T-cell (primary cell): ENCODE measurements at regions not wholly inside any gene's neighbourhood (a gene's known extent, or its start where the extent isn't known, plus 50 kb on each side); places are given as distances from the start of the nearest gene placed in this dataset.

Experiments
- ATAC-seq, 4 experiments: fragments of 200-7000 bp in 3 of 4; fragments of 150-1000 bp in 1 of 4; cut with Tn5 transposase; replicated peaks in 1 of 4; 1 replicate in 3 of 4; 2 replicates in 1 of 4; pipeline ENCODE4 v1.10.0; 2021; ENCODE audit warnings: moderate library complexity in 3 of 4, mild to moderate bottlenecking in 2 of 4, moderate number of reproducible peaks in 1 of 4
- CTCF ChIA-PET, 2 donors: fragments of 300-600 bp; sonication (Branson Sonifier 250); formaldehyde crosslinking; loops; one replicate each; lab custom pipeline; 2022; ENCODE audit warnings: antibody characterized with exemption in 2 of 2; lab: Charles Lee
- POLR2A ChIA-PET, 2 donors: fragments of 300-600 bp; sonication (Branson Sonifier 250); formaldehyde crosslinking; loops; one replicate each; lab custom pipeline; 2022; ENCODE audit warnings: antibody characterized with exemption in 2 of 2; lab: Charles Lee
- DNase-seq, 35 experiments: peaks; one replicate each; pipeline versions ENCODE4 v3.0.0 to v3.0.0-alpha.2; 2013 to 2023
- H3K27ac ChIP-seq: one replicate; pipeline ENCODE4 v1.5.1; 2013; ENCODE audit warnings: low read length
- H3K27me3 ChIP-seq, 2 experiments: replicated peaks in 1 of 2; 1 replicate in 1 of 2; 2 replicates in 1 of 2; pipeline versions ENCODE4 v1.6.1 to v1.7.0; 2013; ENCODE audit warnings: low read length in 1 of 2, mixed read lengths in 1 of 2; ENCODE audit not compliant: control insufficient read depth in 2 of 2, insufficient read depth in 2 of 2; ENCODE audit errors: extremely low read depth in 1 of 2
- H3K36me3 ChIP-seq, 2 donors: 1 replicate in 1 of 2; 2 replicates in 1 of 2; pipeline versions ENCODE4 v1.6.1 to v1.7.0; 2013; ENCODE audit warnings: low read length in 1 of 2; ENCODE audit not compliant: control insufficient read depth in 2 of 2, insufficient read depth in 1 of 2; ENCODE audit errors: extremely low read depth in 1 of 2
- H3K4me1 ChIP-seq, 2 experiments: 1 replicate in 1 of 2; 2 replicates in 1 of 2; pipeline versions ENCODE4 v1.6.1 to v1.7.0; 2013; ENCODE audit warnings: low read length in 2 of 2, mixed read lengths in 1 of 2; ENCODE audit not compliant: insufficient read depth in 2 of 2, control insufficient read depth in 1 of 2; ENCODE audit errors: extremely low read depth in 1 of 2
- H3K4me3 ChIP-seq, 2 donors: 1 replicate in 1 of 2; 2 replicates in 1 of 2; pipeline versions ENCODE4 v1.5.1 to v1.7.0; 2013; ENCODE audit warnings: mild to moderate bottlenecking in 2 of 2, low read length in 1 of 2, moderate library complexity in 1 of 2; ENCODE audit not compliant: control insufficient read depth in 1 of 2; ENCODE audit errors: extremely low read depth in 1 of 2
- H3K9me3 ChIP-seq: 2 replicates; pipeline ENCODE4 v1.7.0; 2013
- H3K27ac Mint-ChIP-seq, 2 donors: one replicate each; pipeline ENCODE4 v1.8.0; 2020 to 2021; ENCODE audit warnings: mild to moderate bottlenecking in 2 of 2, mixed read lengths in 2 of 2
- H3K27me3 Mint-ChIP-seq, 2 donors: one replicate each; pipeline ENCODE4 v1.8.0; 2021 to 2022; ENCODE audit warnings: mixed read lengths in 2 of 2
- H3K36me3 Mint-ChIP-seq: one replicate; pipeline ENCODE4 v1.8.0; 2021; ENCODE audit warnings: mixed read lengths
- H3K4me1 Mint-ChIP-seq, 3 donors: one replicate each; pipeline ENCODE4 v1.8.0; 2020 to 2022; ENCODE audit warnings: mixed read lengths in 3 of 3, mild to moderate bottlenecking in 1 of 3
- H3K4me3 Mint-ChIP-seq, 3 donors: one replicate each; pipeline ENCODE4 v1.8.0; 2020 to 2022; ENCODE audit warnings: mild to moderate bottlenecking in 3 of 3, mixed read lengths in 3 of 3, moderate library complexity in 3 of 3
- H3K9me3 Mint-ChIP-seq, 3 donors: one replicate each; pipeline ENCODE4 v1.8.0; 2020 to 2022; ENCODE audit warnings: mixed read lengths in 3 of 3
- WGBS: methylation state at CpG from one replicate; pipeline ENCODE4 v1.1.5; 2013; ENCODE audit warnings: missing lambda C conversion rate; ENCODE audit not compliant: insufficient coverage; 5-methylcytosine and 5-hydroxymethylcytosine counted together

- CTCF ChIA-PET: no interaction called here
- WGBS: 90% methylated on average over 3 of the region's 4 CpGs
Observed at GRCh38 chr10:117444497-117445040, 69.3 kb upstream of the PDZD8 start.

GRCh38 chr10:117443686-117444041 lies 68.4 kb upstream of the PDZD8 start:
- DNase-seq (no peak), ATAC-seq (no peak)
- Mint-ChIP-seq H3K27me3 (peaks cover 24 to 30% of the 10 kb centered on the region in 2 donors), H3K4me1 (peaks cover 0 to 3% (median 0%) of the 10 kb centered on the region in 3 donors), H3K9me3 (peaks cover 9 to 28% (median 18%) of the 10 kb centered on the region in 3 donors), H3K27ac (no peak overlapping the region), H3K36me3 (no peaks in the 10 kb centered on the region), H3K4me3 (no peak overlapping the region)
- no peaks in the 10 kb centered on the region for H3K36me3 ChIP-seq
- no peaks in the 10 kb centered on the region for H3K9me3 ChIP-seq
- ChIA-PET CTCF (no interaction called here), POLR2A (no interaction called here)
- 63% methylated on average over 2 of the region's 6 CpGs for WGBS
- H3K4me3 ChIP-seq: no peak overlapping the region
- peaks cover 0 to 3% of the 10 kb centered on the region in 2 experiments for H3K4me1 ChIP-seq
- no peak overlapping the region for H3K27ac ChIP-seq
- peaks cover 0 to 28% of the 10 kb centered on the region in 2 experiments for H3K27me3 ChIP-seq

More at GRCh38 chr10:117444497-117445040, 69.3 kb upstream of the PDZD8 start:
- Mint-ChIP-seq H3K36me3 (no peaks in the 10 kb centered on the region), H3K4me3 (no peak overlapping the region), H3K9me3 (peaks cover 9 to 28% (median 18%) of the 10 kb centered on the region in 3 donors), H3K27me3 (peaks cover 19 to 28% of the 10 kb centered on the region in 2 donors), H3K27ac (no peak overlapping the region), H3K4me1 (peaks cover 0 to 3% (median 0%) of the 10 kb centered on the region in 3 donors)
- no peaks in the 10 kb centered on the region for H3K9me3 ChIP-seq
- no peak overlapping the region for H3K4me3 ChIP-seq
- POLR2A ChIA-PET: no interaction called here
- H3K36me3 ChIP-seq: no peaks in the 10 kb centered on the region
- DNase-seq (no peak), ATAC-seq (no peak)
- peaks cover 0 to 30% of the 10 kb centered on the region in 2 experiments for H3K27me3 ChIP-seq
- H3K4me1 ChIP-seq: peaks cover 0 to 3% of the 10 kb centered on the region in 2 experiments
- H3K27ac ChIP-seq: no peak overlapping the region

- Histone ChIP-seq H3K4me1 (peaks cover 0 to 3% of the 10 kb centered on the region in 2 experiments), H3K9me3 (no peaks in the 10 kb centered on the region), H3K36me3 (no peaks in the 10 kb centered on the region), H3K4me3 (no peak overlapping the region), H3K27me3 (peaks cover 0 to 28% of the 10 kb centered on the region in 2 experiments), H3K27ac (no peak overlapping the region)
- H3K4me1 Mint-ChIP-seq: peaks cover 0 to 3% (median 0%) of the 10 kb centered on the region in 3 donors
- ATAC-seq (peak in 2 of 4 experiments; percentile 26 to 41), DNase-seq (peak in 31 of 35 experiments; percentile 3 to 55 (median 28))
- ChIA-PET CTCF (interaction anchor here in 1 of 2 donors (0.6 to 1.7 kb wide), 4 partner anchors 8 to 18 kb away, joined by 3 to 6 read pairs (median 4); no protein-coding TSS in a partner anchor), POLR2A (no interaction called here)
- 55% methylated on average over 10 of the region's 15 CpGs for WGBS
- no peak overlapping the region for H3K4me3 Mint-ChIP-seq
- peaks cover 25 to 29% of the 10 kb centered on the region in 2 donors for H3K27me3 Mint-ChIP-seq
- H3K9me3 Mint-ChIP-seq: peaks cover 9 to 28% (median 18%) of the 10 kb centered on the region in 3 donors
- no peaks in the 10 kb centered on the region for H3K36me3 Mint-ChIP-seq
- H3K27ac Mint-ChIP-seq: no peak overlapping the region
Observed at GRCh38 chr10:117442944-117443685, 67.9 kb upstream of the PDZD8 start.

GRCh38 chr10:117442521-117442920 lies 67.3 kb upstream of the PDZD8 start:
- WGBS: 96% methylated on average over 4 of the region's 6 CpGs
- ChIA-PET POLR2A (no interaction called here), CTCF (interaction anchor here in 1 of 2 donors (1.0 to 1.7 kb wide), 3 partner anchors 9 to 17 kb away, joined by 3 to 6 read pairs (median 3); no protein-coding TSS in a partner anchor)
- no peaks in the 10 kb centered on the region for H3K9me3 ChIP-seq
- Mint-ChIP-seq H3K27ac (no peak overlapping the region), H3K4me1 (peaks cover 0 to 3% (median 0%) of the 10 kb centered on the region in 3 donors), H3K36me3 (no peaks in the 10 kb centered on the region), H3K4me3 (no peak overlapping the region), H3K27me3 (peaks cover 27 to 29% of the 10 kb centered on the region in 2 donors), H3K9me3 (peaks cover 9 to 26% (median 18%) of the 10 kb centered on the region in 3 donors)
- DNase-seq (no peak), ATAC-seq (no peak)
- no peak overlapping the region for H3K27ac ChIP-seq
- no peaks in the 10 kb centered on the region for H3K36me3 ChIP-seq
- peaks cover 0 to 28% of the 10 kb centered on the region in 2 experiments for H3K27me3 ChIP-seq
- no peak overlapping the region for H3K4me3 ChIP-seq
- H3K4me1 ChIP-seq: peaks cover 0 to 3% of the 10 kb centered on the region in 2 experiments

GRCh38 chr10:117441812-117442443 lies 66.7 kb upstream of the PDZD8 start:
- Mint-ChIP-seq H3K9me3 (peaks cover 9 to 20% (median 13%) of the 10 kb centered on the region in 3 donors), H3K36me3 (no peaks in the 10 kb centered on the region), H3K27me3 (peaks cover 25 to 27% of the 10 kb centered on the region in 2 donors), H3K4me3 (no peak overlapping the region), H3K27ac (peak overlapping the region in 1 of 2 donors; percentile 64), H3K4me1 (peaks cover 0 to 3% (median 0%) of the 10 kb centered on the region in 3 donors)
- ATAC-seq: no peak
- Histone ChIP-seq H3K36me3 (no peaks in the 10 kb centered on the region), H3K4me3 (no peak overlapping the region), H3K27ac (no peak overlapping the region), H3K27me3 (peaks cover 0 to 28% of the 10 kb centered on the region in 2 experiments), H3K4me1 (peaks cover 0 to 3% of the 10 kb centered on the region in 2 experiments), H3K9me3 (no peaks in the 10 kb centered on the region)
- CTCF ChIA-PET: interaction anchor here in 1 of 2 donors (0.6 to 1.7 kb wide), 4 partner anchors 9 to 31 kb away, joined by 3 to 6 read pairs (median 3); no protein-coding TSS in a partner anchor
- 46% methylated on average over 5 of the region's 6 CpGs for WGBS
- POLR2A ChIA-PET: no interaction called here
- no peak for DNase-seq

GRCh38 chr10:117441361-117441760 lies 66.1 kb upstream of the PDZD8 start:
- Mint-ChIP-seq H3K4me1 (peaks cover 0 to 3% (median 0%) of the 10 kb centered on the region in 3 donors), H3K36me3 (no peaks in the 10 kb centered on the region), H3K9me3 (peaks cover 9 to 14% (median 9%) of the 10 kb centered on the region in 3 donors), H3K27me3 (peaks cover 27 to 29% of the 10 kb centered on the region in 2 donors), H3K4me3 (no peak overlapping the region), H3K27ac (no peak overlapping the region)
- peaks cover 0 to 28% of the 10 kb centered on the region in 2 experiments for H3K27me3 ChIP-seq
- H3K4me3 ChIP-seq: no peak overlapping the region
- no peaks in the 10 kb centered on the region for H3K9me3 ChIP-seq
- H3K27ac ChIP-seq: no peak overlapping the region
- WGBS: 86% methylated on average over 4 of the region's 6 CpGs
- ChIA-PET POLR2A (no interaction called here), CTCF (interaction anchor here in 1 of 2 donors (0.6 kb wide), 1 partner anchor 31 kb away, joined by 3 read pairs; no protein-coding TSS in a partner anchor)
- H3K36me3 ChIP-seq: no peaks in the 10 kb centered on the region
- no peak for DNase-seq
- H3K4me1 ChIP-seq: peaks cover 0 to 3% of the 10 kb centered on the region in 2 experiments
- no peak for ATAC-seq
